ENCODE measurements at regions not wholly inside any gene's neighbourhood (a gene's known extent, or its start where the extent isn't known, plus 50 kb on each side); places are given as distances from the start of the nearest gene placed in this dataset.

DNA sequence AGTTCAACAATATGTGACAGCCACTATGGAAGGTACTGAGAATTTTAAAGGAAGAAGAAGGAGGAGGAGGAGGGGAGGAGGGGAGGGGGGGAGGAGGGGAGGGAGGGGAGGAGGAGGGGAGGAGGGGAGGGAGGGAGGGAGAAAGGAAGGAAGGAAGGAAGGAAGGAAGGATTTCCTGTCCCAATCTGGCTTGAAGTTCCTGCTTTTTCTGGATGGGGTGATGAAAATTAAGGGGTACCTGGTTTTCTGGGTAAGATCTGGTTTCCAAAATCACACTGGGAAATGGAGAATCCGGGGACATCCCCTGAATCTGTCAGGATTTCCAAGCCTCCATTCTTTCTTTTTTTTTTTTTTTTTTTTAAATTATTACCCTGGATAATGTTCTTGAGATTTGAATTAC is 271.8 kb downstream of the MTX2 start:
- TF ChIP-seq, protein P1, sequence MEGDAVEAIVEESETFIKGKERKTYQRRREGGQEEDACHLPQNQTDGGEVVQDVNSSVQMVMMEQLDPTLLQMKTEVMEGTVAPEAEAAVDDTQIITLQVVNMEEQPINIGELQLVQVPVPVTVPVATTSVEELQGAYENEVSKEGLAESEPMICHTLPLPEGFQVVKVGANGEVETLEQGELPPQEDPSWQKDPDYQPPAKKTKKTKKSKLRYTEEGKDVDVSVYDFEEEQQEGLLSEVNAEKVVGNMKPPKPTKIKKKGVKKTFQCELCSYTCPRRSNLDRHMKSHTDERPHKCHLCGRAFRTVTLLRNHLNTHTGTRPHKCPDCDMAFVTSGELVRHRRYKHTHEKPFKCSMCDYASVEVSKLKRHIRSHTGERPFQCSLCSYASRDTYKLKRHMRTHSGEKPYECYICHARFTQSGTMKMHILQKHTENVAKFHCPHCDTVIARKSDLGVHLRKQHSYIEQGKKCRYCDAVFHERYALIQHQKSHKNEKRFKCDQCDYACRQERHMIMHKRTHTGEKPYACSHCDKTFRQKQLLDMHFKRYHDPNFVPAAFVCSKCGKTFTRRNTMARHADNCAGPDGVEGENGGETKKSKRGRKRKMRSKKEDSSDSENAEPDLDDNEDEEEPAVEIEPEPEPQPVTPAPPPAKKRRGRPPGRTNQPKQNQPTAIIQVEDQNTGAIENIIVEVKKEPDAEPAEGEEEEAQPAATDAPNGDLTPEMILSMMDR (conservative IDR thresholded peaks at IDR 0.05) = no peak
- no peak for TF ChIP-seq EZH2 (IDR thresholded peaks at IDR 0.05; ENCODE audit: low read depth)

Measured in PC-9 (cell line).